ENCODE measurements at regions not wholly inside any gene's neighbourhood (a gene's known extent, or its start where the extent isn't known, plus 50 kb on each side); places are given as distances from the start of the nearest gene placed in this dataset.

DNA sequence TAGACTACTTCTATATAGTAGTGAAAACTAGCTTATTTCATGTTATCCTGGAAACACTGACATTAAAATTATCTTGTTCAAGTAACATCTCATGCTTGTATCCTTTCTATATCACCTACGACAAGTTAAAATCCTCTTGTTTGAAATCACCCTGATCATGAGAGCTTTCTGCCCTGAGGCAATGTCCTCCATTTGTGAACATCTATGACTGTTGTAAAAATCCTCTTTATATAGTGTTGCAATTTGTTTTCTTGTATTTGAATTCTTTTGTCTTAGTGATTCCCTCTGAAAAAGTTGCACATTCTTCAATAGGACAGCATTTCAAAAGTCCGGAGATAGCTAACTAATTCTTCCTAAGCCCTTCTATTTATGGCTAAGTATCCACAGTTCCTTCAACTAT, 480.3 kb downstream of the NSUN3 start:
- WGBS, 2 donors: 87 to 95% methylated on average over 2 of the region's 2 CpGs
- TF ChIP-seq POLR2A (IDR thresholded peaks at IDR 0.05): no peak
- intact Hi-C loops (cut with DNase I): no loop called here
- Histone ChIP-seq H3K4me3 (no peak overlapping the region), H3K27me3 (no peaks in the 10 kb centered on the region), H3K9me3 (no peaks in the 10 kb centered on the region), H3K27ac (no peak overlapping the region), H3K4me1 (no peaks in the 10 kb centered on the region), H3K36me3 (replicated peaks in 1 of 2; ENCODE audit: insufficient read depth in 1 of 2, low read depth in 2 of 2) (no peaks in the 10 kb centered on the region)
- no peak for ATAC-seq
- DNase-seq: no peak

DNA sequence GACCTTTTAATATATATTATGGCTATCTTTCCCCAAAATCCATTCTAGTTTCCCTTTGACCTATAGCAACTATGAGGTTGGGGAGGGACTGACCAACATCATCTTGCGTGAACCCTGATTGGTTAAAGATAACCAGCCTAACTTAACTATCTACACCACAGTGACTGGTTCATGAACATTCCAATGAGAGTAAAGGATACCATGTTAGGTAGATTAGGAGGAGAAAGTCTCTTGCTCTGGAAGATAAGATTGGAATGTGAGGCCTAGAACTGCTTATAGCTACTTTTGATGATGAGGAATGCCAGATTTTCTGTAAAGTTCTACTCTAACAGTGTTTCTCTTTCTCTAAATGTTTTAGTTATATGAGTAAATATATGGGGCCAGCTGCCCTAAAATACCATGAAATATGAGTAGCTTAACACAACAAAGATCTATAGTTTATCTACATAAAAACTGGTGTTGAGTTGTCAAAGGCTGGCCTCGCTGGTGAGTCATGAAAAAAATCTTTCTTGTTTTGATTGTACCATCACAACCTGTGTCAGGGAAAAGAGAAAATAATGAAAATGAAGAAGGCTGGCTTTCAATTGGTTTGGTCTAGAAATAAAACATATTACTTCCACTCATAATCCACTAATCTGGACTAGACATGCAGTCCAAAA, 481.4 kb downstream of the NSUN3 start:
- peaks cover 0 to 5% (median 0%) of the 10 kb centered on the region in 3 donors for H3K9me3 ChIP-seq

DNA sequence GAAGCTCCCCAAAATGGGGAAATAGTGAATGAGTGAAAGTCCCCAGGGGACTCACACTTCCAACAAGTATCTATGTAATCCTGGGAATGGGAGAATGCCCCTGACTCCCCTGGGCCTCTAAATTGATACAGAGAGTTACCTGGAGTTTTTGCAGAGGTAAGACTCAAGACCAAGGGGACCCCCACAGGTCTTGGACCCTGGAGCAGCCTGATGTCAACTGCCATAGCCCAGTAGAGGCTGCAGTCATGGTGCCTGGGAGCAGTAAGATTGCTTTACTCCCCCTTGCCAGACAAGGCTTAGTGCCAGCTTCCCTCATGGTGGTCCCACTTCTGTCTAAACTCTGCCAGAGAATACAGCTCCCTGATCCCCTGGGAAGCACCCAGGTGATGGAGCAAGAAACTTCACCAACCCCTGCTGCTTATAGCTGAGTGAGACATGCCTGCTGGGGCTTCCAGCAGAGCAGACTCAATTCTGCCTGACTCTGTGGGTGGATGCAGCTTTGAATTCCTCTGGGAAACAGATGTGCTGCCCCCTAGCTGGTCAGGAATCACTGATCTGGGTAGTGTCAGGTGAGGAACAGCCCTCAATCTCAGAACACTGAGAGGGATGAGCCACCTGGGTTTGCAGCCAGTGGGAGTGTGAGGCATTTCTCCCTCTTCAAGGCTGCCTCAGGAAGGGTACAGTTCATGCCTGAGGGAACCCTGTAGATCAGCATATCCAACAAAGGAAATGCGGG, 485.9 kb downstream of the NSUN3 start:
- DNase-seq (no peak), ATAC-seq (no peak)
- TF ChIP-seq POLR2A (IDR thresholded peaks at IDR 0.05): no peak
- TF ChIP-seq, protein P1, sequence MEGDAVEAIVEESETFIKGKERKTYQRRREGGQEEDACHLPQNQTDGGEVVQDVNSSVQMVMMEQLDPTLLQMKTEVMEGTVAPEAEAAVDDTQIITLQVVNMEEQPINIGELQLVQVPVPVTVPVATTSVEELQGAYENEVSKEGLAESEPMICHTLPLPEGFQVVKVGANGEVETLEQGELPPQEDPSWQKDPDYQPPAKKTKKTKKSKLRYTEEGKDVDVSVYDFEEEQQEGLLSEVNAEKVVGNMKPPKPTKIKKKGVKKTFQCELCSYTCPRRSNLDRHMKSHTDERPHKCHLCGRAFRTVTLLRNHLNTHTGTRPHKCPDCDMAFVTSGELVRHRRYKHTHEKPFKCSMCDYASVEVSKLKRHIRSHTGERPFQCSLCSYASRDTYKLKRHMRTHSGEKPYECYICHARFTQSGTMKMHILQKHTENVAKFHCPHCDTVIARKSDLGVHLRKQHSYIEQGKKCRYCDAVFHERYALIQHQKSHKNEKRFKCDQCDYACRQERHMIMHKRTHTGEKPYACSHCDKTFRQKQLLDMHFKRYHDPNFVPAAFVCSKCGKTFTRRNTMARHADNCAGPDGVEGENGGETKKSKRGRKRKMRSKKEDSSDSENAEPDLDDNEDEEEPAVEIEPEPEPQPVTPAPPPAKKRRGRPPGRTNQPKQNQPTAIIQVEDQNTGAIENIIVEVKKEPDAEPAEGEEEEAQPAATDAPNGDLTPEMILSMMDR (IDR thresholded peaks at IDR 0.05): no peak
- Histone ChIP-seq H3K27me3 (no peaks in the 10 kb centered on the region), H3K4me1 (no peaks in the 10 kb centered on the region), H3K27ac (no peak overlapping the region), H3K36me3 (replicated peaks in 1 of 2; ENCODE audit: insufficient read depth in 1 of 2, low read depth in 2 of 2) (no peaks in the 10 kb centered on the region), H3K9me3 (peaks cover 0 to 5% (median 0%) of the 10 kb centered on the region in 3 donors), H3K4me3 (no peak overlapping the region)
- WGBS, 2 donors: 0 to 31% methylated on average over 1 of the region's 1 CpG
- intact Hi-C loops (cut with DNase I): no loop called here

More for the DNA sequence above, 481.4 kb downstream of the NSUN3 start:
- Histone ChIP-seq H3K4me1 (no peaks in the 10 kb centered on the region), H3K27ac (no peak overlapping the region), H3K4me3 (no peak overlapping the region), H3K27me3 (no peaks in the 10 kb centered on the region), H3K36me3 (replicated peaks in 1 of 2; ENCODE audit: insufficient read depth in 1 of 2, low read depth in 2 of 2) (no peaks in the 10 kb centered on the region)
- intact Hi-C loops (cut with DNase I): no loop called here
- ATAC-seq (no peak), DNase-seq (no peak)
- TF ChIP-seq, protein P1 (IDR thresholded peaks at IDR 0.05): no peak
- no peak for TF ChIP-seq POLR2A (IDR thresholded peaks at IDR 0.05)
- 83 to 88% methylated on average over 2 of the region's 2 CpGs for WGBS, 2 donors

DNA sequence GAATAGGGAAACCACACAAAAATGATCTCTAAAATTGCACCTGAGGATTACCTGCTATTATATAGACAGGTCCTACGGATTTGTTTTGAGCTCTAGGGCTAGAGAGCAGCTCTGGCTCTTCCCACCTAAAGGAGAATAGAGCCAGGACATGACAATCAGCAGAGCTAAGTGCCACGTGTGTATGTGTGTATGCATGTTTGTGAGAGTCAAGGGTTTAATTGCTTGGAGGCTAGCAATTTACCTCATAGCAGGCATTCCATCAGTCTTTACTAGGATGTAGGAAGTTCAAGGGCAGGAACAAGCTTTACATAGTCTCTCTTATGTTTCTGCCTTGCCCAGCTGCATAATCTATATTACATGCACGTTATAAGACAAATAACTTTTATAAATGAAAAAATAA, 498.2 kb downstream of the NSUN3 start:
- TF ChIP-seq, protein P1 (IDR thresholded peaks at IDR 0.05): no peak
- TF ChIP-seq POLR2A (IDR thresholded peaks at IDR 0.05): no peak
- WGBS, 2 donors: 20 to 23% methylated on average over 3 of the region's 3 CpGs

DNA sequence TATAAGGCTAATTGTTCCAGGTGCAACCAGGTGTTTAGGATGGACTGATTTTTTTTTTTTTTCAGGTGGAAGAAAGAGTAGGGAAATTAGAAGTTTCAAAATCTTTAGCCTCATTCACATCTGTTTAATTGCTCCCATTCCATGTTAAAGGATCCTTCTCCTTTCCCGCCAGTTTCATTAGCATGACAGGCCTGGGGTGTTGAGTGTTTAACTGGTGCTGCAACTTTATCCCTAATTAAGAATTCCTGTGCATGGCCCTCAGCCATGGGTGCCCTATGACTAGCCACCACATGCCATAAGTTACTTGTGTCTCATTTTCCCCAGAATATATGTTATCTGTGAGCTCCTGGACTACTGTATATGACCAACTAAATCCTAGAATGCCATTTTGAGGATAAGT, 501.4 kb downstream of the NSUN3 start:
- no peaks in the 10 kb centered on the region for H3K27me3 ChIP-seq
- H3K4me1 ChIP-seq: no peaks in the 10 kb centered on the region
- no peak for ATAC-seq
- no peak for DNase-seq
- H3K36me3 ChIP-seq (replicated peaks in 1 of 2; ENCODE audit: insufficient read depth in 1 of 2, low read depth in 2 of 2): no peaks in the 10 kb centered on the region
- intact Hi-C loops (cut with DNase I): no loop called here
- TF ChIP-seq, protein P1 (IDR thresholded peaks at IDR 0.05): no peak
- TF ChIP-seq POLR2A (IDR thresholded peaks at IDR 0.05): no peak
- 80 to 88% methylated on average over 1 of the region's 1 CpG for WGBS, 2 donors
- H3K9me3 ChIP-seq: no peaks in the 10 kb centered on the region
- no peak overlapping the region for H3K27ac ChIP-seq
- H3K4me3 ChIP-seq: no peak overlapping the region

More for the DNA sequence above, 498.2 kb downstream of the NSUN3 start:
- no peak for DNase-seq
- no peaks in the 10 kb centered on the region for H3K4me1 ChIP-seq
- no peaks in the 10 kb centered on the region for H3K36me3 ChIP-seq (replicated peaks in 1 of 2; ENCODE audit: insufficient read depth in 1 of 2, low read depth in 2 of 2)
- intact Hi-C loops (cut with DNase I): no loop called here
- H3K27me3 ChIP-seq: no peaks in the 10 kb centered on the region
- H3K4me3 ChIP-seq: no peak overlapping the region
- no peak overlapping the region for H3K27ac ChIP-seq
- no peak for ATAC-seq
- H3K9me3 ChIP-seq: no peaks in the 10 kb centered on the region

Measured in body of pancreas (tissue), 4 donors.